ENCODE measurements at regions not wholly inside any gene's neighbourhood (a gene's known extent, or its start where the extent isn't known, plus 50 kb on each side); places are given as distances from the start of the nearest gene placed in this dataset.

DNA sequence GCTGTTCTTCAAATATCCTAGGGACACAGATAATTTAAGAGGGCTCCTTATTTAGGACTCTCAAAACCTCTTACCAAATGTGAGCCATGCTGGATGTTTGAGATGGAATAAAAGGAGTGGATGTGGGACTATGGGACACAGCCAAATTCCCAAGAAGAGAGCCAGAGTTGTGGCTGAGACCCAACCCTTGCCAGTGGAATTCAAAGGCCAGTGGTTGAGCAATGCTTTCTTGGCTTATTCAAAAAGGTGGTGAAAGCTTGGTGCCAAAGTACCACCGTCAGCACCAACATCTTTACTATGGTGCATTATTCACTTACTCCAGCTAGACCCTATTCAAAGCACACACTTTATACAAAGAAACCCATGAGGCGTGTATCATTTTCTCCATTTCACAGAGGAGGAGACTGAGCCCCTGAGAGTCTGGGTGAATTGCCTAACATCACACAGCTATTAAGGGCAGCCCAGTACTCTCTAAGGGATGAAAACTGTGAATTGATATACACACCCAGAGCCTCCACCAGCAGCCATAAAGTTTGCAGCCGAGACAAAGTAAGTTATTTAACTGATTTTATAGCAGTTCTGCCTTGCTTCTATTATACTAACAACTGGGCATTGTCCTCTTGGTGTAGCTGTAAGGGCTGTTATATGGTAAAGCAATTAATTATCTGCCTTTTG, 391.7 kb downstream of the ACTL7B start:
- H3K27me3 Mint-ChIP-seq (ENCODE audit: low read depth in 3 of 3) = peaks cover 0 to 17% (median 7%) of the 10 kb centered on the region in 3 donors
- no peak overlapping the region for H3K4me3 Mint-ChIP-seq
- no peaks in the 10 kb centered on the region for H3K27me3 ChIP-seq (ENCODE audit: control insufficient read depth in 2 of 2, insufficient read depth in 2 of 2, low read length in 2 of 2)
- no peaks in the 10 kb centered on the region for H4K20me1 ChIP-seq (ENCODE audit: insufficient read depth, low read length)
- H3K4me3 ChIP-seq (replicated peaks in 1 of 3; ENCODE audit: low read depth in 2 of 3, low read length in 3 of 3) = no peak overlapping the region
- WGBS (ENCODE audit: insufficient coverage) = 100% methylated on average over 1 of the region's 3 CpGs
- H3K9me3 ChIP-seq (replicated peaks in 1 of 2; ENCODE audit: control insufficient read depth in 1 of 2, insufficient read depth in 1 of 2, low read length in 2 of 2) = no peaks in the 10 kb centered on the region
- peaks cover 0 to under 1% (median 0%) of the 10 kb centered on the region in 7 donors for H3K9me3 Mint-ChIP-seq
- no peaks in the 10 kb centered on the region for H3K79me2 ChIP-seq (ENCODE audit: insufficient read depth, low read length)
- no peak overlapping the region for H3K27ac ChIP-seq (ENCODE audit: low read depth in 1 of 2, low read length in 2 of 2)
- H3K4me2 ChIP-seq (replicated peaks; ENCODE audit: extremely low read depth, low read length, poor library complexity, severe bottlenecking) = no peak overlapping the region
- H3K27ac Mint-ChIP-seq = no peak overlapping the region
- H3K36me3 ChIP-seq (replicated peaks in 1 of 2; ENCODE audit: control insufficient read depth in 1 of 2, insufficient read depth in 2 of 2, low read length in 2 of 2) = no peaks in the 10 kb centered on the region
- intact Hi-C loops (cut with micrococcal nuclease) = no loop called here
- DNase-seq = no peak
- H3K36me3 Mint-ChIP-seq = no peaks in the 10 kb centered on the region
- no peak overlapping the region for H2AFZ ChIP-seq (ENCODE audit: insufficient read depth, low read depth, low read length, poor library complexity, severe bottlenecking)
- H3K4me1 ChIP-seq (ENCODE audit: control insufficient read depth in 1 of 2, insufficient read depth in 2 of 2, low read length in 2 of 2) = peaks cover 8 to 10% of the 10 kb centered on the region in 2 donors
- H3K9ac ChIP-seq (ENCODE audit: insufficient read depth, low read length, poor library complexity, severe bottlenecking) = no peak overlapping the region
- peaks cover 12% of the 10 kb centered on the region for H3K4me1 Mint-ChIP-seq
- TF ChIP-seq CTCF (IDR thresholded peaks at IDR 0.05) = no peak

GRCh38 chr9:108456903-108457302, 398.9 kb downstream of the ACTL7B start:
- Mint-ChIP-seq H3K4me1 (no peaks in the 10 kb centered on the region), H3K4me3 (no peak overlapping the region), H3K27me3 (ENCODE audit: low read depth in 3 of 3) (peaks cover 0 to 16% (median 7%) of the 10 kb centered on the region in 3 donors), H3K36me3 (no peaks in the 10 kb centered on the region), H3K27ac (no peak overlapping the region), H3K9me3 (no peaks in the 10 kb centered on the region)
- Histone ChIP-seq H3K9me3 (replicated peaks in 1 of 2; ENCODE audit: control insufficient read depth in 1 of 2, insufficient read depth in 1 of 2, low read length in 2 of 2) (no peaks in the 10 kb centered on the region), H3K27me3 (ENCODE audit: control insufficient read depth in 2 of 2, insufficient read depth in 2 of 2, low read length in 2 of 2) (no peaks in the 10 kb centered on the region), H4K20me1 (ENCODE audit: insufficient read depth, low read length) (no peaks in the 10 kb centered on the region), H3K9ac (ENCODE audit: insufficient read depth, low read length, poor library complexity, severe bottlenecking) (no peak overlapping the region), H3K4me2 (replicated peaks; ENCODE audit: extremely low read depth, low read length, poor library complexity, severe bottlenecking) (no peak overlapping the region), H3K4me1 (ENCODE audit: control insufficient read depth in 1 of 2, insufficient read depth in 2 of 2, low read length in 2 of 2) (no peaks in the 10 kb centered on the region), H3K4me3 (replicated peaks in 1 of 3; ENCODE audit: low read depth in 2 of 3, low read length in 3 of 3) (no peak overlapping the region), H3K36me3 (replicated peaks in 1 of 2; ENCODE audit: control insufficient read depth in 1 of 2, insufficient read depth in 2 of 2, low read length in 2 of 2) (no peaks in the 10 kb centered on the region), H3K79me2 (ENCODE audit: insufficient read depth, low read length) (no peaks in the 10 kb centered on the region), H2AFZ (ENCODE audit: insufficient read depth, low read depth, low read length, poor library complexity, severe bottlenecking) (no peak overlapping the region), H3K27ac (ENCODE audit: low read depth in 1 of 2, low read length in 2 of 2) (no peak overlapping the region)
- no CpG with 5 or more reads among the region's 2 CpGs for WGBS (ENCODE audit: insufficient coverage)
- no peak for DNase-seq
- no peak for TF ChIP-seq CTCF (IDR thresholded peaks at IDR 0.05)
- intact Hi-C loops (cut with micrococcal nuclease) = no loop called here

All from CD14-positive monocyte (primary cell).